ENCODE measurements at regions not wholly inside any gene's neighbourhood (a gene's known extent, or its start where the extent isn't known, plus 50 kb on each side); places are given as distances from the start of the nearest gene placed in this dataset.

- Histone ChIP-seq H3F3A (replicated peaks; ENCODE audit: insufficient read depth) (no peaks in the 10 kb centered on the region), H3K9me2 (no peaks in the 10 kb centered on the region; the same call in 1 of the 2 replicates), H3K27ac (ENCODE audit: low read depth in 2 of 2, low read length in 1 of 2) (no peak overlapping the region), H3K9me3 (no peaks in the 10 kb centered on the region), H3K4me1 (ENCODE audit: control insufficient read depth in 1 of 2, insufficient read depth in 2 of 2, low read depth in 1 of 2, low read length in 1 of 2) (no peaks in the 10 kb centered on the region), H4K20me1 (ENCODE audit: insufficient read depth) (no peaks in the 10 kb centered on the region), H2AFZ (ENCODE audit: low read depth) (no peak overlapping the region), H3K79me2 (ENCODE audit: insufficient read depth) (no peaks in the 10 kb centered on the region), H3K9ac (no peak overlapping the region), H3K4me2 (no peak overlapping the region), H3K36me3 (replicated peaks in 1 of 2; ENCODE audit: control insufficient read depth in 1 of 2, insufficient read depth in 2 of 2, low read length in 1 of 2) (no peaks in the 10 kb centered on the region), H3K4me3 (ENCODE audit: low read depth in 2 of 2, low read length in 1 of 2) (no peak overlapping the region), H3K27me3 (ENCODE audit: insufficient read depth) (no peaks in the 10 kb centered on the region)
- ChIA-PET POLR2A (no interaction called here), CTCF (interaction anchor here (1.2 kb wide), 1 partner anchor 45 kb away, joined by 3 read pairs; no protein-coding TSS in a partner anchor)
- TF ChIP-seq FOSL2 (IDR thresholded peaks at IDR 0.05; ENCODE audit: borderline replicate concordance, low read depth) (no peak), CTCF (IDR thresholded peaks at IDR 0.05) (peak; percentile 41)
- DNase-seq = peak; percentile 1
- WGBS (ENCODE audit: low lambda C conversion rate) = 24% methylated on average over 3 of the region's 3 CpGs
These were observed 1967.0 kb upstream of the CDH9 start for GRCh38 chr5:29005386-29005785.

GRCh38 chr5:29002481-29002880, 1964.1 kb upstream of the CDH9 start:
- no peak for DNase-seq
- H2AFZ ChIP-seq (ENCODE audit: low read depth) = no peak overlapping the region
- H3K79me2 ChIP-seq (ENCODE audit: insufficient read depth) = no peaks in the 10 kb centered on the region
- H3F3A ChIP-seq (replicated peaks; ENCODE audit: insufficient read depth) = no peaks in the 10 kb centered on the region
- H3K4me2 ChIP-seq = no peak overlapping the region
- H3K4me3 ChIP-seq (ENCODE audit: low read depth in 2 of 2, low read length in 1 of 2) = no peak overlapping the region
- H3K9me2 ChIP-seq = no peaks in the 10 kb centered on the region; the same call in 1 of the 2 replicates
- H3K27ac ChIP-seq (ENCODE audit: low read depth in 2 of 2, low read length in 1 of 2) = no peak overlapping the region
- no peak overlapping the region for H3K9ac ChIP-seq
- TF ChIP-seq GABPA (IDR thresholded peaks at IDR 0.05; ENCODE audit: low read depth) = no peak
- no peaks in the 10 kb centered on the region for H3K4me1 ChIP-seq (ENCODE audit: control insufficient read depth in 1 of 2, insufficient read depth in 2 of 2, low read depth in 1 of 2, low read length in 1 of 2)
- ChIA-PET CTCF (no interaction called here), POLR2A (no interaction called here)
- no peaks in the 10 kb centered on the region for H3K9me3 ChIP-seq
- H4K20me1 ChIP-seq (ENCODE audit: insufficient read depth) = no peaks in the 10 kb centered on the region
- no peaks in the 10 kb centered on the region for H3K27me3 ChIP-seq (ENCODE audit: insufficient read depth)
- no peaks in the 10 kb centered on the region for H3K36me3 ChIP-seq (replicated peaks in 1 of 2; ENCODE audit: control insufficient read depth in 1 of 2, insufficient read depth in 2 of 2, low read length in 1 of 2)
- 26% methylated on average over 6 of the region's 6 CpGs for WGBS (ENCODE audit: low lambda C conversion rate)

GRCh38 chr5:29001666-29002065, 1963.3 kb upstream of the CDH9 start:
- Histone ChIP-seq H3K27me3 (ENCODE audit: insufficient read depth) (no peaks in the 10 kb centered on the region), H3K9ac (no peak overlapping the region), H3K9me3 (no peaks in the 10 kb centered on the region), H3K4me3 (ENCODE audit: low read depth in 2 of 2, low read length in 1 of 2) (no peak overlapping the region), H3K9me2 (no peaks in the 10 kb centered on the region; the same call in 1 of the 2 replicates), H3K36me3 (replicated peaks in 1 of 2; ENCODE audit: control insufficient read depth in 1 of 2, insufficient read depth in 2 of 2, low read length in 1 of 2) (no peaks in the 10 kb centered on the region), H2AFZ (ENCODE audit: low read depth) (no peak overlapping the region), H3K4me1 (ENCODE audit: control insufficient read depth in 1 of 2, insufficient read depth in 2 of 2, low read depth in 1 of 2, low read length in 1 of 2) (no peaks in the 10 kb centered on the region), H3K4me2 (no peak overlapping the region), H3K79me2 (ENCODE audit: insufficient read depth) (no peaks in the 10 kb centered on the region), H3K27ac (ENCODE audit: low read depth in 2 of 2, low read length in 1 of 2) (no peak overlapping the region), H3F3A (replicated peaks; ENCODE audit: insufficient read depth) (no peaks in the 10 kb centered on the region), H4K20me1 (ENCODE audit: insufficient read depth) (no peaks in the 10 kb centered on the region)
- CTCF ChIA-PET = no interaction called here
- DNase-seq = no peak
- 0% methylated on average over 3 of the region's 3 CpGs for WGBS (ENCODE audit: low lambda C conversion rate)
- POLR2A ChIA-PET = no interaction called here
- no peak for TF ChIP-seq FOXJ3 (CRISPR knock-in tag; IDR thresholded peaks at IDR 0.05)
- no peak for TF ChIP-seq PBX3 (IDR thresholded peaks at IDR 0.05)
- TF ChIP-seq RCOR1 (IDR thresholded peaks at IDR 0.05; ENCODE audit: low read length) = no peak
- TF ChIP-seq IRF3 (IDR thresholded peaks at IDR 0.05; ENCODE audit: low read depth, low read length) = no peak
- no peak for TF ChIP-seq GATA2 (CRISPR knock-in tag; IDR thresholded peaks at IDR 0.05)
- TF ChIP-seq USF1 (IDR thresholded peaks at IDR 0.05; ENCODE audit: borderline replicate concordance, low read depth) = no peak
- no peak for TF ChIP-seq TEAD4 (IDR thresholded peaks at IDR 0.05; ENCODE audit: borderline replicate concordance, insufficient read depth)

Measured in SK-N-SH (cell line).